ENCODE measurements at regions not wholly inside any gene's neighbourhood (a gene's known extent, or its start where the extent isn't known, plus 50 kb on each side); places are given as distances from the start of the nearest gene placed in this dataset.

DNA sequence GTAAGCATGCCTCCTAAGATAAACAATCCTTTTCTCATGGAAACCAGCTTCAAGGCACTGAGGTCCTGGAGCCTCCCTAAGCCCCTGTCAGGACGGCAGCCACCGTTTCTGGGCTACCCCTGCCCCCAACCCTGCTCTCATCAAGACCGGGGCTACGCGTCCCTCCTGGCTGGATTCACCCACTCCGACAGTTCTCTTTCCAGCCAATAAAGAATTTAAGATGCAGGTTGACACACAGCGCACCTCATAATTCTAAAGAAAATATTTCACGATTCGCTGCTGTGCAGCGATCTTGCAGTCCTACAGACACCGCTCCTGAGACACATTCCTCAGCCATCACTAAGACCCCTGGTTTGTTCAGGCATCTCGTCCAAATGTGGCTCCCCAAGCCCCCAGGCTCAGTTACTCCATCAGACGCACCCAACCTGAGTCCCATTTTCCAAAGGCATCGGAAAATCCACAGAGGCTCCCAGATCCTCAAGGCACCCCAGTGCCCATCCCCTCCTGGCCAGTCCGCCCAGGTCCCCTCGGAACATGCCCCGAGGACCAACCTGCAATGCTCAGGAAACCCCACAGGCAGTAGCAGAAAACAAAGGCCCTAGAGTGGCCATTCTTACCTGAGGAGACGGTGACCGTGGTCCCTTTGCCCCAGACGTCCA, 336.3 kb downstream of the TMEM121 start:
- no peak for TF ChIP-seq CTCF (IDR thresholded peaks at IDR 0.05)
- TF ChIP-seq POLR2AphosphoS5 (IDR thresholded peaks at IDR 0.05): peak in 1 of 3 donors; percentile 2

All from stomach (tissue), 4 donors.